Omental fat pad (tissue), 3 donors: ENCODE measurements at regions not wholly inside any gene's neighbourhood (a gene's known extent, or its start where the extent isn't known, plus 50 kb on each side); places are given as distances from the start of the nearest gene placed in this dataset.
A peak's percentile ranks its signal among the peaks of the same experiment; 100 is the strongest.

Experiments
- ATAC-seq: fragments of 150-250 bp; one replicate; pipeline ENCODE4 v1.9.1; 2016; ENCODE audit warnings: mild to moderate bottlenecking, moderate library complexity; ENCODE audit not compliant: low FRiP score
- DNase-seq: peaks from one replicate; pipeline ENCODE4 v3.0.0-alpha.2; 2019; ENCODE audit warnings: low spot score
- CTCF ChIP-seq, 3 donors: fragments of 450-650 bp; IDR thresholded peaks; one replicate each; pipeline ENCODE4 v1.5.1; 2016 to 2017; ENCODE audit warnings: antibody characterized with exemption in 3 of 3, mild to moderate bottlenecking in 3 of 3, moderate library complexity in 2 of 3

- ATAC-seq (no peak), DNase-seq (no peak)
- TF ChIP-seq CTCF (IDR thresholded peaks at IDR 0.05), result no peak
These were observed 196.9 kb downstream of the CSNK2A3 start for GRCh38 chr11:11155962-11156815.

- DNase-seq (no peak), ATAC-seq (no peak)
- no peak for TF ChIP-seq CTCF (IDR thresholded peaks at IDR 0.05)
These were observed 200.2 kb downstream of the CSNK2A3 start for GRCh38 chr11:11152877-11153276.

- TF ChIP-seq CTCF (IDR thresholded peaks at IDR 0.05), result no peak
- no peak for DNase-seq
- ATAC-seq, result no peak
These were observed 203.2 kb downstream of the CSNK2A3 start for GRCh38 chr11:11149671-11150459.

- no peak for ATAC-seq
- no peak for DNase-seq
- TF ChIP-seq CTCF (IDR thresholded peaks at IDR 0.05), result no peak
These were observed 204.5 kb downstream of the CSNK2A3 start for GRCh38 chr11:11148596-11148995.

GRCh38 chr11:11148104-11148509 is 204.9 kb downstream of the CSNK2A3 start:
- ATAC-seq (peak; percentile 97), DNase-seq (no peak)
- no peak for TF ChIP-seq CTCF (IDR thresholded peaks at IDR 0.05)

GRCh38 chr11:11146830-11147229 is 206.2 kb downstream of the CSNK2A3 start:
- DNase-seq (no peak), ATAC-seq (no peak)
- no peak for TF ChIP-seq CTCF (IDR thresholded peaks at IDR 0.05)
